Suprapubic skin (tissue), 4 donors: ENCODE measurements at regions not wholly inside any gene's neighbourhood (a gene's known extent, or its start where the extent isn't known, plus 50 kb on each side); places are given as distances from the start of the nearest gene placed in this dataset.

Source experiments
- DNase-seq, 2 donors: peaks; one replicate each; pipeline ENCODE4 v3.0.0-alpha.2; 2019; ENCODE audit warnings: low spot score in 2 of 2
- H3K27ac ChIP-seq: fragments of 200-600 bp; sonication (generic); one replicate; pipeline ENCODE4 v1.5.1; 2019
- H3K27me3 ChIP-seq: fragments of 200-600 bp; sonication (generic); one replicate; pipeline ENCODE4 v1.5.1; 2019
- H3K36me3 ChIP-seq: fragments of 200-600 bp; sonication (generic); one replicate; pipeline ENCODE4 v1.5.1; 2019
- H3K4me1 ChIP-seq: fragments of 200-600 bp; sonication (generic); one replicate; pipeline ENCODE4 v1.5.1; 2019
- H3K4me3 ChIP-seq: fragments of 200-600 bp; sonication (generic); one replicate; pipeline ENCODE4 v1.5.1; 2019; ENCODE audit warnings: mild to moderate bottlenecking
- H3K9me3 ChIP-seq: fragments of 200-600 bp; sonication (generic); one replicate; pipeline ENCODE4 v1.5.1; 2019
- EP300 ChIP-seq: sonication (generic); formaldehyde crosslinking; IDR thresholded peaks from one replicate; pipeline ENCODE4 v1.6.1; 2017; ENCODE audit warnings: antibody characterized with exemption
- POLR2A ChIP-seq, 2 donors: fragments of 450-650 bp; IDR thresholded peaks; one replicate each; pipeline ENCODE4 v1.6.1; 2017; ENCODE audit warnings: antibody characterized with exemption in 2 of 2, mild to moderate bottlenecking in 2 of 2, moderate library complexity in 2 of 2
- POLR2AphosphoS5 ChIP-seq, 3 donors: sonication (generic); formaldehyde crosslinking; IDR thresholded peaks; one replicate each; pipeline ENCODE4 v1.6.1; 2017; ENCODE audit warnings: antibody characterized with exemption in 3 of 3
- WGBS: methylation state at CpG from one replicate; pipeline ENCODE4 v1.1.5; 2018; 5-methylcytosine and 5-hydroxymethylcytosine counted together
- TF ChIP-seq, protein P1 (sequence below), 2 donors: fragments of 200-600 bp in 1 of 2; fragments of 450-650 bp in 1 of 2; sonication (generic) in 1 of 2; IDR thresholded peaks; one replicate each; pipeline ENCODE4 v1.5.1; 2016 to 2019; ENCODE audit warnings: antibody characterized with exemption in 2 of 2, mild to moderate bottlenecking in 1 of 2, moderate library complexity in 1 of 2

GRCh38 chr2:200185628-200186000 lies 120.9 kb upstream of the SPATS2L start:
- Histone ChIP-seq H3K4me3 (no peak overlapping the region), H3K9me3 (no peaks in the 10 kb centered on the region), H3K27me3 (no peaks in the 10 kb centered on the region), H3K27ac (no peak overlapping the region), H3K36me3 (no peaks in the 10 kb centered on the region), H3K4me1 (no peaks in the 10 kb centered on the region)
- 50% methylated on average over 5 of the region's 5 CpGs for WGBS
- no peak for TF ChIP-seq EP300
- TF ChIP-seq POLR2AphosphoS5 (IDR thresholded peaks at IDR 0.05): no peak
- DNase-seq: no peak

DNA sequence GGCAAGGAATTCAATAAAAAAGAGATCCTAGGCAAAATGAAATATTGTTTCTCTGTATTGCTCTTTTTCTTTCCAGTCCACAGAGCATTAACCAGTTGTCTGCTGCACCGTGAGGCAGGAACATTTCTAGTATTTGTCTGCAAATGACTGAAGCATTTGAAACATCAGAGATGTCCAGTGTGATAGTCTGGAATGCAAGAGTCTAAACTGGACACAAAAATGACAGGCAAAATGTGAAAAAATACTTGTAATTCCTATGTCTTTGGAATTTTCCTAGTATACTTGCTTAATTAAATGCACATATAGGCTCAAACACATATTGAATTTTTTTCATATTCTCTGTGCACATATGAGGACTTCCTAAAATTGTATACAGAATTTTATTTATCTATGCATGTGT lies 120.5 kb upstream of the SPATS2L start:
- H3K4me3 ChIP-seq: no peak overlapping the region
- H3K4me1 ChIP-seq: no peaks in the 10 kb centered on the region
- H3K27ac ChIP-seq: no peak overlapping the region
- no peaks in the 10 kb centered on the region for H3K9me3 ChIP-seq
- no peaks in the 10 kb centered on the region for H3K36me3 ChIP-seq
- WGBS: 44% methylated on average over 1 of the region's 1 CpG
- no peak for DNase-seq
- TF ChIP-seq EP300 (no peak), POLR2A (IDR thresholded peaks at IDR 0.05) (no peak), POLR2AphosphoS5 (IDR thresholded peaks at IDR 0.05) (no peak)
- TF ChIP-seq, protein P1, sequence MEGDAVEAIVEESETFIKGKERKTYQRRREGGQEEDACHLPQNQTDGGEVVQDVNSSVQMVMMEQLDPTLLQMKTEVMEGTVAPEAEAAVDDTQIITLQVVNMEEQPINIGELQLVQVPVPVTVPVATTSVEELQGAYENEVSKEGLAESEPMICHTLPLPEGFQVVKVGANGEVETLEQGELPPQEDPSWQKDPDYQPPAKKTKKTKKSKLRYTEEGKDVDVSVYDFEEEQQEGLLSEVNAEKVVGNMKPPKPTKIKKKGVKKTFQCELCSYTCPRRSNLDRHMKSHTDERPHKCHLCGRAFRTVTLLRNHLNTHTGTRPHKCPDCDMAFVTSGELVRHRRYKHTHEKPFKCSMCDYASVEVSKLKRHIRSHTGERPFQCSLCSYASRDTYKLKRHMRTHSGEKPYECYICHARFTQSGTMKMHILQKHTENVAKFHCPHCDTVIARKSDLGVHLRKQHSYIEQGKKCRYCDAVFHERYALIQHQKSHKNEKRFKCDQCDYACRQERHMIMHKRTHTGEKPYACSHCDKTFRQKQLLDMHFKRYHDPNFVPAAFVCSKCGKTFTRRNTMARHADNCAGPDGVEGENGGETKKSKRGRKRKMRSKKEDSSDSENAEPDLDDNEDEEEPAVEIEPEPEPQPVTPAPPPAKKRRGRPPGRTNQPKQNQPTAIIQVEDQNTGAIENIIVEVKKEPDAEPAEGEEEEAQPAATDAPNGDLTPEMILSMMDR (IDR thresholded peaks at IDR 0.05): no peak
- H3K27me3 ChIP-seq: no peaks in the 10 kb centered on the region

GRCh38 chr2:200188876-200189275 lies 117.6 kb upstream of the SPATS2L start:
- no peak for TF ChIP-seq EP300
- no peak for TF ChIP-seq POLR2A (IDR thresholded peaks at IDR 0.05)
- no peak for TF ChIP-seq POLR2AphosphoS5 (IDR thresholded peaks at IDR 0.05)
- TF ChIP-seq, protein P1 (IDR thresholded peaks at IDR 0.05): no peak
- Histone ChIP-seq H3K4me3 (no peak overlapping the region), H3K4me1 (no peaks in the 10 kb centered on the region), H3K36me3 (no peaks in the 10 kb centered on the region), H3K9me3 (no peaks in the 10 kb centered on the region), H3K27me3 (no peaks in the 10 kb centered on the region), H3K27ac (no peak overlapping the region)
- no peak for DNase-seq
- 64% methylated on average over 3 of the region's 3 CpGs for WGBS

DNA sequence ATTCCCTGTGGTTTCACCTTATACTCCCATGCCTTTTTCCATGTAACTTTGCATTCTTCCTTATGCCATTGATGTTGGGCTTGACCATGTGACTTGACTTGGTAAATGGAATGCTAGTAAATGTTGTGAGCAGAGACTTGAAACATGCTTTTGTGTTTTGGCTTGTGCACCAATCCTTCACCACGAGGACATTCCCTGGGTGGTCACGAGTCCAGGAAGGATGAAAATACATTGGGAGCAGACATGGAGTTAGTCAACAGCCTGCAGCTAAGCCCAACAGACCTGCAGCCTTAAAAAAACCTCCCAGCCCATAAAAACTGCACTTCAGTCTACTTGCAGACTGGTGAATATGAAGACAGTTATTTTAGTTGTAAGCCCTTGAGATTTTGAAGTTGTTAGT lies 116.5 kb upstream of the SPATS2L start:
- no peaks in the 10 kb centered on the region for H3K4me1 ChIP-seq
- H3K9me3 ChIP-seq: no peaks in the 10 kb centered on the region
- 58% methylated on average over 2 of the region's 2 CpGs for WGBS
- H3K36me3 ChIP-seq: no peaks in the 10 kb centered on the region
- H3K27ac ChIP-seq: no peak overlapping the region
- H3K27me3 ChIP-seq: no peaks in the 10 kb centered on the region
- TF ChIP-seq EP300 (no peak), POLR2A (IDR thresholded peaks at IDR 0.05) (no peak), POLR2AphosphoS5 (IDR thresholded peaks at IDR 0.05) (no peak)
- TF ChIP-seq, protein P1 (IDR thresholded peaks at IDR 0.05): no peak
- DNase-seq: no peak
- H3K4me3 ChIP-seq: no peak overlapping the region

DNA sequence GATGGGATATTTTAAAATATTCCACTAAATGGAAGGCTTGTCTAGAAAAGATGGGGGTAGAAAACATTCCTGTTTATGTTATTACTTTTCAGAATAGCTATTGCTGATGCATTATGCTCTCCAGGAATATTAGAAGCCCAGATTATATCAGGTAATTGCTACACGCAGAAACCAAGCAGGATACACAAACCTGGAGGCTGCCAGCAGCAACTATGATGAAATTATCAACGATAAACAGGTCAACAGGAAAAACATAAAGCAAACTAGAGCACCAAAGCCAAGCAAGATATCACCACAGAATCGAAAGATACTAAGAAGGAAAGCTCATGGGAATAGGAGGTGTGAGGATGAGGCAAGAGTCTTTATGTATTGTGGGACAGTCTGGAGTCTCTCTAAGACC lies 113.2 kb upstream of the SPATS2L start:
- no peaks in the 10 kb centered on the region for H3K9me3 ChIP-seq
- 75% methylated on average over 3 of the region's 3 CpGs for WGBS
- DNase-seq: no peak
- no peaks in the 10 kb centered on the region for H3K36me3 ChIP-seq
- no peaks in the 10 kb centered on the region for H3K4me1 ChIP-seq
- H3K4me3 ChIP-seq: no peak overlapping the region
- no peak overlapping the region for H3K27ac ChIP-seq
- no peaks in the 10 kb centered on the region for H3K27me3 ChIP-seq
- TF ChIP-seq POLR2AphosphoS5 (IDR thresholded peaks at IDR 0.05) (no peak), EP300 (no peak), POLR2A (IDR thresholded peaks at IDR 0.05) (no peak)
- TF ChIP-seq, protein P1 (IDR thresholded peaks at IDR 0.05): no peak

DNA sequence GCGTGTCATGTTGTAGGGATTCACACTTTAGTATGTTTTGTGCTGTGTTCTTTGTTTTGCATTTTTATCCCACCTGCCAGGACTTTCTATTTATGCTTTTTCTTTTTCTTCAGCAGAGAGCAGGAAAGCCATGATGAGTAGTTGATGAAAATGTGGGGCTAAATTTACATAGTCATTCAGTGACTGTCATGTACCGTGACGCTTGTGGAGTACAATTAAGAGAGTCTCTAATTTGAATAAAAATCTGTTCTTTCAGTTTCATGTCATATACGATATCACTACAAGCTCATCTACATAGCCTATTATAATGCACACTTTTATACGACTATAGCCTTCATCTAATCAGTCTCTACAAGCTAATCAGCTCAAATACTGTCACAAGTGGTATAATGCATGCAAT lies 112.7 kb upstream of the SPATS2L start:
- WGBS: 79% methylated on average over 5 of the region's 5 CpGs
- no peak for TF ChIP-seq POLR2A (IDR thresholded peaks at IDR 0.05)
- TF ChIP-seq EP300: no peak
- no peak for TF ChIP-seq POLR2AphosphoS5 (IDR thresholded peaks at IDR 0.05)
- TF ChIP-seq, protein P1 (IDR thresholded peaks at IDR 0.05): no peak
- no peaks in the 10 kb centered on the region for H3K9me3 ChIP-seq
- no peaks in the 10 kb centered on the region for H3K27me3 ChIP-seq
- DNase-seq: no peak
- H3K4me3 ChIP-seq: no peak overlapping the region
- no peaks in the 10 kb centered on the region for H3K36me3 ChIP-seq
- H3K4me1 ChIP-seq: no peaks in the 10 kb centered on the region
- no peak overlapping the region for H3K27ac ChIP-seq
